GM12891 (cell line): ENCODE measurements at regions not wholly inside any gene's neighbourhood (a gene's known extent, or its start where the extent isn't known, plus 50 kb on each side); places are given as distances from the start of the nearest gene placed in this dataset.

Experiments used
- POLR2A ChIP-seq: IDR thresholded peaks from 2 replicates; pipeline ENCODE4 v1.6.1; 2011; ENCODE audit warnings: low read depth, low read length, control low read depth
- POLR2AphosphoS5 ChIP-seq: IDR thresholded peaks from 2 replicates; pipeline ENCODE4 v1.6.1; 2011; ENCODE audit warnings: low read depth, low read length, control low read depth
- POU2F2 ChIP-seq: IDR thresholded peaks from 2 replicates; pipeline ENCODE4 v1.6.1; 2011; ENCODE audit warnings: low read depth, mild to moderate bottlenecking, control low read depth, low read length, moderate library complexity
- SPI1 ChIP-seq: IDR thresholded peaks from 2 replicates; pipeline ENCODE4 v1.6.1; 2011; ENCODE audit warnings: low read depth, low read length, control low read depth
- TAF1 ChIP-seq: IDR thresholded peaks from 2 replicates; pipeline ENCODE4 v1.6.1; 2011; ENCODE audit warnings: low read depth, low read length, control low read depth

GRCh38 chr18:78106946-78107345 lies 857.3 kb downstream of the GALR1 start:
- TF ChIP-seq POLR2A: no peak
- no peak for TF ChIP-seq TAF1
- TF ChIP-seq POLR2AphosphoS5: no peak
- TF ChIP-seq POU2F2: no peak
- no peak for TF ChIP-seq SPI1
